Epithelial cell of proximal tubule (primary cell): ENCODE measurements at regions not wholly inside any gene's neighbourhood (a gene's known extent, or its start where the extent isn't known, plus 50 kb on each side); places are given as distances from the start of the nearest gene placed in this dataset.

Source experiments
- DNase-seq: peaks from one replicate; pipeline ENCODE4 v3.0.0-alpha.2; 2011; ENCODE audit warnings: low read depth
- H3K4me3 ChIP-seq: 2 replicates; pipeline ENCODE4 v1.5.1; 2011; ENCODE audit warnings: low read depth, mild to moderate bottlenecking, low read length
- CTCF ChIP-seq: conservative IDR thresholded peaks from 2 replicates; pipeline ENCODE4 v1.5.1; 2012; ENCODE audit warnings: low read depth, mild to moderate bottlenecking, low read length

GRCh38 chr14:30331030-30331429, 227.9 kb upstream of the G2E3 start:
- no peak for TF ChIP-seq CTCF
- no peak for DNase-seq
- no peak overlapping the region for H3K4me3 ChIP-seq

GRCh38 chr14:30332374-30332773, 226.6 kb upstream of the G2E3 start:
- DNase-seq, result no peak
- TF ChIP-seq CTCF, result no peak
- no peak overlapping the region for H3K4me3 ChIP-seq

- H3K4me3 ChIP-seq, result no peak overlapping the region
- DNase-seq, result no peak
- TF ChIP-seq CTCF, result no peak
Observed at GRCh38 chr14:30333934-30334333, 225.0 kb upstream of the G2E3 start.

- H3K4me3 ChIP-seq, result no peak overlapping the region
- TF ChIP-seq CTCF, result no peak
- DNase-seq, result no peak
Observed at GRCh38 chr14:30337456-30337855, 221.5 kb upstream of the G2E3 start.

- TF ChIP-seq CTCF, result no peak
- no peak overlapping the region for H3K4me3 ChIP-seq
- DNase-seq, result no peak
Observed at GRCh38 chr14:30339311-30339901, 219.6 kb upstream of the G2E3 start.

- H3K4me3 ChIP-seq, result no peak overlapping the region
- no peak for TF ChIP-seq CTCF
- DNase-seq, result no peak
Observed at GRCh38 chr14:30340495-30340894, 218.5 kb upstream of the G2E3 start.

- no peak for DNase-seq
- H3K4me3 ChIP-seq, result no peak overlapping the region
- TF ChIP-seq CTCF, result no peak
Observed at GRCh38 chr14:30345511-30345910, 213.4 kb upstream of the G2E3 start.
